ENCODE measurements at regions not wholly inside any gene's neighbourhood (a gene's known extent, or its start where the extent isn't known, plus 50 kb on each side); places are given as distances from the start of the nearest gene placed in this dataset.
"Not testable (repeated sequence)": the region's sequence is repeated elsewhere in the genome, so short reads cannot be mapped to it uniquely, and the experiment has no call there.

GRCh38 chr5:54378707-54379106 is 68.3 kb upstream of the ARL15 start:
- Histone ChIP-seq H2AFZ (no peak overlapping the region), H3K27ac (no peak overlapping the region), H3K4me1 (ENCODE audit: insufficient read depth) (peaks cover 12% of the 10 kb centered on the region), H3K4me3 (no peak overlapping the region), H3K4me2 (no peak overlapping the region), H4K20me1 (ENCODE audit: insufficient read depth, poor library complexity, severe bottlenecking) (no peaks in the 10 kb centered on the region), H3K36me3 (replicated peaks; ENCODE audit: insufficient read depth, low read depth) (no peaks in the 10 kb centered on the region), H3K9me3 (ENCODE audit: low read depth) (no peaks in the 10 kb centered on the region), H3K27me3 (no peaks in the 10 kb centered on the region), H3K9me2 (replicated peaks; ENCODE audit: insufficient read depth) (no peaks in the 10 kb centered on the region), H3K79me2 (no peaks in the 10 kb centered on the region)
- no peak for TF ChIP-seq EZH2phosphoT487 (IDR thresholded peaks at IDR 0.05; ENCODE audit: low read depth, severe bottlenecking, unreplicated experiment)
- no peak for TF ChIP-seq EZH2 (IDR thresholded peaks at IDR 0.05; ENCODE audit: borderline replicate concordance)
- TF ChIP-seq, protein P1, sequence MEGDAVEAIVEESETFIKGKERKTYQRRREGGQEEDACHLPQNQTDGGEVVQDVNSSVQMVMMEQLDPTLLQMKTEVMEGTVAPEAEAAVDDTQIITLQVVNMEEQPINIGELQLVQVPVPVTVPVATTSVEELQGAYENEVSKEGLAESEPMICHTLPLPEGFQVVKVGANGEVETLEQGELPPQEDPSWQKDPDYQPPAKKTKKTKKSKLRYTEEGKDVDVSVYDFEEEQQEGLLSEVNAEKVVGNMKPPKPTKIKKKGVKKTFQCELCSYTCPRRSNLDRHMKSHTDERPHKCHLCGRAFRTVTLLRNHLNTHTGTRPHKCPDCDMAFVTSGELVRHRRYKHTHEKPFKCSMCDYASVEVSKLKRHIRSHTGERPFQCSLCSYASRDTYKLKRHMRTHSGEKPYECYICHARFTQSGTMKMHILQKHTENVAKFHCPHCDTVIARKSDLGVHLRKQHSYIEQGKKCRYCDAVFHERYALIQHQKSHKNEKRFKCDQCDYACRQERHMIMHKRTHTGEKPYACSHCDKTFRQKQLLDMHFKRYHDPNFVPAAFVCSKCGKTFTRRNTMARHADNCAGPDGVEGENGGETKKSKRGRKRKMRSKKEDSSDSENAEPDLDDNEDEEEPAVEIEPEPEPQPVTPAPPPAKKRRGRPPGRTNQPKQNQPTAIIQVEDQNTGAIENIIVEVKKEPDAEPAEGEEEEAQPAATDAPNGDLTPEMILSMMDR (IDR thresholded peaks at IDR 0.05; ENCODE audit: poor library complexity): no peak
- DNase-seq (ENCODE audit: low spot score): no peak
- WGBS (ENCODE audit: low lambda C conversion rate, missing lambda C conversion rate): 98% methylated on average over 10 of the region's 10 CpGs

DNA sequence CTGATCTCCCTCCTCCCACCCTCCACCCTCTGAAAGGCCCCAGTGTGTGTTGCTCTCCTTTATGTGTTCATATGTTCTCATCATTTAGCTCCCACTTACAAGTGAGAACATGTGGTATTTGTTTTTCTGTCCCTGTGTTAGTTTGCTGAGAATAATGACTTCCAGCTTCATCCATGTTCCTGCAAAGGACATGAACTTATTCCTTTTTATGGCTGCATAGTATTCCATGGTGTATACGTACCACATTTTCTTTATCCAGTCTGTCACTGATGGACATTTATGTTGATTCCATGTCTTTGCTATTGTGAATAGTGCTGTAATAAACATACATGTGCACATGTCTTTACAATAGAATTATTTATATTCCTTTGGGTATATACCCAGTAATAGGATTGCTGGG is 67.0 kb upstream of the ARL15 start:
- DNase-seq (ENCODE audit: low spot score); H3K4me3 ChIP-seq; H3K36me3 ChIP-seq (replicated peaks; ENCODE audit: insufficient read depth, low read depth); H2AFZ ChIP-seq; H3K27ac ChIP-seq; H3K79me2 ChIP-seq; H3K9me3 ChIP-seq (ENCODE audit: low read depth); H4K20me1 ChIP-seq (ENCODE audit: insufficient read depth, poor library complexity, severe bottlenecking); H3K27me3 ChIP-seq; H3K4me1 ChIP-seq (ENCODE audit: insufficient read depth); H3K9me2 ChIP-seq (replicated peaks; ENCODE audit: insufficient read depth); H3K4me2 ChIP-seq: not testable (repeated sequence)
- 87% methylated on average over 1 of the region's 1 CpG for WGBS (ENCODE audit: low lambda C conversion rate, missing lambda C conversion rate)

DNA sequence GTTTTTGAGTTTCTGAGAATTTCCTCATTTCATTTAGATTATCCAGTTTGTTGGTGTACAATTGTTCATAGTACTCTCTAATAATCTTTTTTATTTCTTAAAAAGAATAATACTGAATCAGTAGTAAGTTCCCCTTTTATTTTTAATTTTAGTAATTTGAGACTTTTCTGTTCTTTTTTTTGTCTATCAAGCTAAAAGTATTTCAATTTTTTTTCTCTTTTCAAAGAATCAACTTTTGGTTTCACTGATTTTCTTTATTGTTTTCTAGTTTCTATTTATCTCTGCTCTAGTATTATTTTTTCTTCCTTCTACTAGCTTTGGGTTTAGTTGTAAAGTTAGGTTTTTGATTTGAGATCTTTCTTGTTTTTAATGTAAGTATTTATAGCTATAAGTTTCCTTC is 60.6 kb upstream of the ARL15 start:
- Histone ChIP-seq H4K20me1 (ENCODE audit: insufficient read depth, poor library complexity, severe bottlenecking) (no peaks in the 10 kb centered on the region), H3K4me1 (ENCODE audit: insufficient read depth) (peaks cover 20% of the 10 kb centered on the region), H3K27ac (no peak overlapping the region), H3K4me2 (no peak overlapping the region), H3K36me3 (replicated peaks; ENCODE audit: insufficient read depth, low read depth) (no peaks in the 10 kb centered on the region), H3K79me2 (no peaks in the 10 kb centered on the region), H3K9me3 (ENCODE audit: low read depth) (no peaks in the 10 kb centered on the region), H3K4me3 (no peak overlapping the region), H3K27me3 (no peaks in the 10 kb centered on the region), H3K9me2 (replicated peaks; ENCODE audit: insufficient read depth) (no peaks in the 10 kb centered on the region), H2AFZ (no peak overlapping the region)
- no peak for DNase-seq (ENCODE audit: low spot score)
- TF ChIP-seq EZH2phosphoT487 (IDR thresholded peaks at IDR 0.05; ENCODE audit: low read depth, severe bottlenecking, unreplicated experiment) (no peak), EZH2 (IDR thresholded peaks at IDR 0.05; ENCODE audit: borderline replicate concordance) (no peak)
- TF ChIP-seq, protein P1 (IDR thresholded peaks at IDR 0.05; ENCODE audit: poor library complexity): no peak

- no peak overlapping the region for H3K4me3 ChIP-seq
- H3K27ac ChIP-seq: peak overlapping the region; percentile 65
- no peaks in the 10 kb centered on the region for H4K20me1 ChIP-seq (ENCODE audit: insufficient read depth, poor library complexity, severe bottlenecking)
- H3K9me2 ChIP-seq (replicated peaks; ENCODE audit: insufficient read depth): no peaks in the 10 kb centered on the region
- TF ChIP-seq EZH2 (IDR thresholded peaks at IDR 0.05; ENCODE audit: borderline replicate concordance) (no peak), EZH2phosphoT487 (IDR thresholded peaks at IDR 0.05; ENCODE audit: low read depth, severe bottlenecking, unreplicated experiment) (no peak)
- TF ChIP-seq, protein P1 (IDR thresholded peaks at IDR 0.05; ENCODE audit: poor library complexity): no peak
- H3K4me1 ChIP-seq (ENCODE audit: insufficient read depth): peaks cover 23% of the 10 kb centered on the region
- H3K36me3 ChIP-seq (replicated peaks; ENCODE audit: insufficient read depth, low read depth): no peaks in the 10 kb centered on the region
- H2AFZ ChIP-seq: no peak overlapping the region
- H3K27me3 ChIP-seq: no peaks in the 10 kb centered on the region
- no peaks in the 10 kb centered on the region for H3K9me3 ChIP-seq (ENCODE audit: low read depth)
- no peaks in the 10 kb centered on the region for H3K79me2 ChIP-seq
- 61% methylated on average over 1 of the region's 1 CpG for WGBS (ENCODE audit: low lambda C conversion rate, missing lambda C conversion rate)
- peak overlapping the region; percentile 18 for H3K4me2 ChIP-seq
- no peak for DNase-seq (ENCODE audit: low spot score)
Observed at GRCh38 chr5:54367844-54368243, 57.5 kb upstream of the ARL15 start.
